DOHH2 (cell line): ENCODE measurements at regions not wholly inside any gene's neighbourhood (a gene's known extent, or its start where the extent isn't known, plus 50 kb on each side); places are given as distances from the start of the nearest gene placed in this dataset.

Experiments
- CTCF ChIP-seq: fragments of 200-600 bp; sonication (generic); IDR thresholded peaks from one replicate; pipeline ENCODE4 v1.5.1; 2014; ENCODE audit warnings: antibody characterized with exemption, mild to moderate bottlenecking, low read depth, low read length; ENCODE audit not compliant: poor library complexity, severe bottlenecking
- EZH2phosphoT487 ChIP-seq: fragments of 200-600 bp; sonication (generic); IDR thresholded peaks from 2 replicates; pipeline ENCODE4 v1.6.1; 2017; ENCODE audit warnings: borderline replicate concordance, mild to moderate bottlenecking, antibody characterized with exemption, low read length, moderate library complexity, mixed read lengths

- no peak for TF ChIP-seq CTCF
- no peak for TF ChIP-seq EZH2phosphoT487
Measured at GRCh38 chr12:75581515-75581914, 70.1 kb upstream of the KRR1 start.
